ENCODE measurements at regions not wholly inside any gene's neighbourhood (a gene's known extent, or its start where the extent isn't known, plus 50 kb on each side); places are given as distances from the start of the nearest gene placed in this dataset.

DNA sequence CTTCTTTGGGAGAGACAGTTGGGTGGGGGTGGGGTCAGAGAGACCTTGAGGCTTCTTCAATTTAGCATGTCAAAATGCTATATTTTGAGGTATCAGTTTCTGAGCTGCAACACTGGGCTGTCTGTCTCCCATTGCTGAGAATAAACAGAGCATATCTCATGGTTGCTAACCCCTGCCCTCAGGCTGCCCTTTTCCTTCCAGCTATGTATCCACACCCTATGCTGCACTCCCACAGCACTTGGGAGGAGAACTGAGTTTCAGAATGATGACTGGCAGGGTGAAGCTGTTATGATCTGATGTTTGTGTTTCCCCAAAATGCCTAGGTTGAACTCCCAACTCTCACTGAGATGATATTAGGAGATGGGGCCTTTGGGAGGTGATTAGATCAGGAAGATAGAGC lies 794.0 kb downstream of the RNF144A start:
- no peak for DNase-seq (ENCODE audit: extremely low read depth in 1 of 4, low spot score in 3 of 4)
- ATAC-seq = no peak
- no peak overlapping the region for H2AFZ ChIP-seq (ENCODE audit: low read depth, low read length)
- intact Hi-C loops (cut with micrococcal nuclease) = no loop called here
- no peak overlapping the region for H3K4me3 ChIP-seq
- FAIRE-seq = no peak
- TF ChIP-seq U2AF1 (optimal IDR thresholded peaks at IDR 0.05; ENCODE audit: low read depth, low read length) (no peak), ZNF644 (tag; IDR thresholded peaks at IDR 0.05; ENCODE audit: low read depth) (no peak), KLF6 (CRISPR knock-in tag; IDR thresholded peaks at IDR 0.05; ENCODE audit: borderline replicate concordance) (no peak), ARHGAP35 (IDR thresholded peaks at IDR 0.05; ENCODE audit: partially characterized antibody) (no peak), NFXL1 (CRISPR knock-in tag; IDR thresholded peaks at IDR 0.05) (no peak), ZNF134 (CRISPR knock-in tag; conservative IDR thresholded peaks at IDR 0.05) (no peak), GATAD2A (IDR thresholded peaks at IDR 0.05) (no peak), ZC3H11A (IDR thresholded peaks at IDR 0.05; ENCODE audit: low read depth, low read length) (no peak), HDGF (IDR thresholded peaks at IDR 0.05) (no peak), SAFB (IDR thresholded peaks at IDR 0.05; ENCODE audit: borderline replicate concordance, low read depth, low read length) (no peak), ARID1B (IDR thresholded peaks at IDR 0.05) (no peak), IFI16 (CRISPR knock-in tag; IDR thresholded peaks at IDR 0.05) (no peak), NFYB (IDR thresholded peaks at IDR 0.05; ENCODE audit: extremely low read depth, insufficient read length) (no peak), MAFF (IDR thresholded peaks at IDR 0.05; ENCODE audit: low read length) (no peak)
- TF ChIP-seq, protein P1, sequence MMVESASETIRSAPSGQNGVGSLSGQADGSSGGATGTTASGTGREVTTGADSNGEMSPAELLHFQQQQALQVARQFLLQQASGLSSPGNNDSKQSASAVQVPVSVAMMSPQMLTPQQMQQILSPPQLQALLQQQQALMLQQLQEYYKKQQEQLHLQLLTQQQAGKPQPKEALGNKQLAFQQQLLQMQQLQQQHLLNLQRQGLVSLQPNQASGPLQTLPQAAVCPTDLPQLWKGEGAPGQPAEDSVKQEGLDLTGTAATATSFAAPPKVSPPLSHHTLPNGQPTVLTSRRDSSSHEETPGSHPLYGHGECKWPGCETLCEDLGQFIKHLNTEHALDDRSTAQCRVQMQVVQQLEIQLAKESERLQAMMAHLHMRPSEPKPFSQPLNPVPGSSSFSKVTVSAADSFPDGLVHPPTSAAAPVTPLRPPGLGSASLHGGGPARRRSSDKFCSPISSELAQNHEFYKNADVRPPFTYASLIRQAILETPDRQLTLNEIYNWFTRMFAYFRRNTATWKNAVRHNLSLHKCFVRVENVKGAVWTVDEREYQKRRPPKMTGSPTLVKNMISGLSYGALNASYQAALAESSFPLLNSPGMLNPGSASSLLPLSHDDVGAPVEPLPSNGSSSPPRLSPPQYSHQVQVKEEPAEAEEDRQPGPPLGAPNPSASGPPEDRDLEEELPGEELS (CRISPR knock-in tag; IDR thresholded peaks at IDR 0.05; ENCODE audit: borderline replicate concordance) = no peak
- TF ChIP-seq, protein P2, sequence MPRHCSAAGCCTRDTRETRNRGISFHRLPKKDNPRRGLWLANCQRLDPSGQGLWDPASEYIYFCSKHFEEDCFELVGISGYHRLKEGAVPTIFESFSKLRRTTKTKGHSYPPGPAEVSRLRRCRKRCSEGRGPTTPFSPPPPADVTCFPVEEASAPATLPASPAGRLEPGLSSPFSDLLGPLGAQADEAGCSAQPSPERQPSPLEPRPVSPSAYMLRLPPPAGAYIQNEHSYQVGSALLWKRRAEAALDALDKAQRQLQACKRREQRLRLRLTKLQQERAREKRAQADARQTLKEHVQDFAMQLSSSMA (CRISPR knock-in tag; IDR thresholded peaks at IDR 0.05) = no peak
- TF ChIP-seq, protein P3, sequence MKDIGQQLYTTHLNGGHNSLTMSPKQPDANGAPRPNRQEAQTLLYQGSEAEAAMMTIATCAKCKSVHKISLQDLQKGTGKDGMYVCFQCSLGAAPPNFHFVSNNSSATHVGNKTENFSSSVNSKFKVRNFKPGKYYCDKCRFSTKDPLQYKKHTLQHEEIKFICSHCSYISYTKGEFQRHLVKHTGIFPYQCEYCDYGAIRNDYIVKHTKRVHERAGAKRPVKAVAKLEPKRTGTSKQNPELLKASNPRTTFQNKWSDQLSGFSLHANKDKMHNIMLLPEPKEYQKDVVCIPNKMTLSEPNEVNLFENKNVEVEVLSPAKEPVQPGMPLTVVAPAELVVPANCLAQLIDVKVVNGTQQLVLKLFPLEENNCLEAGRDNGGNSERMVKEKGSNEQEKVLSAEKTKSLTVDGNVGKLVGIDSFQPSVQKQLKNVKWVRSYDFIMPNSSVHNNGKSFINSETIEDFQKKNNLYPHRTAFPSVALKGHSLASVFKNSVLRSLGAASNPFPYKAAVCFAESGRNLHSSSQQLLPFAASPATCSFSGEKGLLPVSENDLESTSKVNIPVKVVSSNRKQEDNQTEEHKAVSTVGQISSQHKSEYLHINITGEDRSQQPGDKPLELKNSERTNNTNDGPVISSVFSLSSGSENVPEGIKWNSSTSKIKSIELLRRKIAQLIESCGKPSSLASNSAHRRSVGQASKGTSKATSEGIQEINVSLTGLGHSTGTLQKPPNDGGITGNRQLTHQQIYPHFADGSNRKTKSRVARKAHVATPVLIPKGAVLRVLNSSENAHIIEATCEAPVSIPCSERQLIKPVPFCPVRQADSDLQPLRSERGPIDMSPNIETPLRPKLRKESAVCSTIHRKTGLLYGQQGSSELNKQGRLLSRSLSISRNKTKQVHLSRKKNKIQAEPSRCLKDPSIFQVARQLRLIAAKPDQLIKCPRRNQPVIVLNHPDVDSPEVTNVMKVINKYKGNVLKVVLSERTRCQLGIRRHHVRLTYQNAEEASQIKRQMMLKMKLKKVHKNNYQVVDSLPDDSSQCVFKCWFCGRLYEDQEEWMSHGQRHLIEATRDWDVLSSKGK (CRISPR knock-in tag; IDR thresholded peaks at IDR 0.05) = no peak
- TF ChIP-seq, protein P4, sequence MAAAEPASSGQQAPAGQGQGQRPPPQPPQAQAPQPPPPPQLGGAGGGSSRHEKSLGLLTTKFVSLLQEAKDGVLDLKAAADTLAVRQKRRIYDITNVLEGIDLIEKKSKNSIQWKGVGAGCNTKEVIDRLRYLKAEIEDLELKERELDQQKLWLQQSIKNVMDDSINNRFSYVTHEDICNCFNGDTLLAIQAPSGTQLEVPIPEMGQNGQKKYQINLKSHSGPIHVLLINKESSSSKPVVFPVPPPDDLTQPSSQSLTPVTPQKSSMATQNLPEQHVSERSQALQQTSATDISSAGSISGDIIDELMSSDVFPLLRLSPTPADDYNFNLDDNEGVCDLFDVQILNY (CRISPR knock-in tag; IDR thresholded peaks at IDR 0.05) = no peak
- BruUV-seq (replicated peaks) = no TSS peak
- no peak overlapping the region for H3K9ac ChIP-seq (ENCODE audit: insufficient read depth in 1 of 2, low read depth in 2 of 2, low read length in 2 of 2)
- in situ Hi-C loops (cut with MboI) = no loop called here
- no peaks in the 10 kb centered on the region for H3K4me1 ChIP-seq (replicated peaks in 1 of 2; ENCODE audit: control insufficient read depth in 2 of 2, insufficient read depth in 2 of 2, low read length in 2 of 2)
- no peak overlapping the region for H3K27ac ChIP-seq (ENCODE audit: extremely low read depth, low read depth, low read length)
- no peaks in the 10 kb centered on the region for H4K20me1 ChIP-seq (replicated peaks; ENCODE audit: control insufficient read depth, insufficient read depth, low read length)
- POLR2A ChIA-PET = no interaction called here
- H3K9me3 ChIP-seq (replicated peaks; ENCODE audit: control insufficient read depth, insufficient read depth, low read depth, low read length) = no peaks in the 10 kb centered on the region
- H3K27me3 ChIP-seq (ENCODE audit: control insufficient read depth in 2 of 2, insufficient read depth in 2 of 2, low read length in 2 of 2) = no peaks in the 10 kb centered on the region
- no peak overlapping the region for H3K4me2 ChIP-seq (ENCODE audit: insufficient read depth, low read length)
- H3K36me3 ChIP-seq (ENCODE audit: control insufficient read depth, insufficient read depth, low read length) = no peaks in the 10 kb centered on the region
- H3K9me1 ChIP-seq (ENCODE audit: control insufficient read depth, insufficient read depth, low read length) = no peaks in the 10 kb centered on the region
- CTCF ChIA-PET (ENCODE audit: low intra/inter-chr PET ratio) = no interaction called here
- H3K79me2 ChIP-seq (ENCODE audit: control insufficient read depth, insufficient read depth, low read length) = no peaks in the 10 kb centered on the region

All from K562 (cell line).